ENCODE measurements at regions not wholly inside any gene's neighbourhood (a gene's known extent, or its start where the extent isn't known, plus 50 kb on each side); places are given as distances from the start of the nearest gene placed in this dataset.

GRCh38 chr4:184318852-184319251 lies 101.2 kb upstream of the ENPP6 start:
- TF ChIP-seq MAFK (IDR thresholded peaks at IDR 0.05; ENCODE audit: partially characterized antibody) (no peak), HES2 (IDR thresholded peaks at IDR 0.05) (no peak), BHLHE40 (IDR thresholded peaks at IDR 0.05; ENCODE audit: low read depth, low read length) (no peak), MAX (IDR thresholded peaks at IDR 0.05) (no peak), JUNB (IDR thresholded peaks at IDR 0.05) (no peak), ESRRA (IDR thresholded peaks at IDR 0.05; ENCODE audit: borderline replicate concordance, low read length) (no peak), ZNF302 (CRISPR knock-in tag; IDR thresholded peaks at IDR 0.05) (no peak)
- no peaks in the 10 kb centered on the region for H3K9me3 ChIP-seq
- no peak overlapping the region for H3K27ac ChIP-seq
- FAIRE-seq, result no peak
- WGBS (ENCODE audit: missing lambda C conversion rate), result 67% methylated on average over 8 of the region's 8 CpGs
- no peak for ATAC-seq
- CTCF ChIA-PET, result no interaction called here
- no peaks in the 10 kb centered on the region for H3K4me1 ChIP-seq
- no peak overlapping the region for H3K4me3 ChIP-seq
- no peak overlapping the region for H3K4me2 ChIP-seq
- no peak for DNase-seq (ENCODE audit: low read depth in 1 of 2, low spot score in 1 of 2)
- POLR2A ChIA-PET, result no interaction called here

GRCh38 chr4:184317234-184317918 lies 99.7 kb upstream of the ENPP6 start:
- CTCF ChIA-PET, result interaction anchor here (0.6 kb wide), 1 partner anchor 903 kb away, joined by 3 read pairs; no protein-coding TSS in a partner anchor
- no peak for ATAC-seq

GRCh38 chr4:184316821-184317220 lies 99.1 kb upstream of the ENPP6 start:
- 79% methylated on average over 10 of the region's 10 CpGs for WGBS (ENCODE audit: missing lambda C conversion rate)
- TF ChIP-seq EP300 (IDR thresholded peaks at IDR 0.05), result no peak
- TF ChIP-seq RARB (CRISPR knock-in tag; IDR thresholded peaks at IDR 0.05), result no peak
- no peak for TF ChIP-seq HOXA7 (CRISPR knock-in tag; IDR thresholded peaks at IDR 0.05)
- no peak for TF ChIP-seq CEBPB (IDR thresholded peaks at IDR 0.05)
- no peak for TF ChIP-seq SREBF2 (IDR thresholded peaks at IDR 0.05)
- no peak for TF ChIP-seq TFCP2L1 (CRISPR knock-in tag; IDR thresholded peaks at IDR 0.05)
- H3K4me3 ChIP-seq, result no peak overlapping the region
- no peak overlapping the region for H3K4me2 ChIP-seq
- H3K27ac ChIP-seq, result no peak overlapping the region
- H3K4me1 ChIP-seq, result no peaks in the 10 kb centered on the region
- ChIA-PET POLR2A (no interaction called here), CTCF (interaction anchor here (0.6 kb wide), 1 partner anchor 903 kb away, joined by 3 read pairs; no protein-coding TSS in a partner anchor)
- H3K9me3 ChIP-seq, result no peaks in the 10 kb centered on the region
- DNase-seq (ENCODE audit: low read depth in 1 of 2, low spot score in 1 of 2) (no peak), ATAC-seq (no peak), FAIRE-seq (no peak)

More at GRCh38 chr4:184317234-184317918, 99.7 kb upstream of the ENPP6 start:
- no peak overlapping the region for H3K27ac ChIP-seq
- no peak for DNase-seq (ENCODE audit: low read depth in 1 of 2, low spot score in 1 of 2)
- no peaks in the 10 kb centered on the region for H3K4me1 ChIP-seq
- 84% methylated on average over 9 of the region's 14 CpGs for WGBS (ENCODE audit: missing lambda C conversion rate)
- no peaks in the 10 kb centered on the region for H3K9me3 ChIP-seq
- H3K4me2 ChIP-seq, result no peak overlapping the region
- no peak overlapping the region for H3K4me3 ChIP-seq
- POLR2A ChIA-PET, result no interaction called here
- no peak for FAIRE-seq
- no peak for TF ChIP-seq FOSB (CRISPR knock-in tag; IDR thresholded peaks at IDR 0.05)
- TF ChIP-seq EP300 (IDR thresholded peaks at IDR 0.05), result no peak
- no peak for TF ChIP-seq USF2 (IDR thresholded peaks at IDR 0.05)
- TF ChIP-seq RAD21 (conservative IDR thresholded peaks at IDR 0.05 in 1 of 2, IDR thresholded peaks at IDR 0.05 in 1 of 2), result no peak
- TF ChIP-seq MAX (IDR thresholded peaks at IDR 0.05), result no peak
- TF ChIP-seq ATOH8 (CRISPR knock-in tag; IDR thresholded peaks at IDR 0.05; ENCODE audit: low read depth), result no peak
- no peak for TF ChIP-seq NFE2L2 (conservative IDR thresholded peaks at IDR 0.05; ENCODE audit: low read length)
- TF ChIP-seq FOSL2 (IDR thresholded peaks at IDR 0.05), result no peak
- TF ChIP-seq FOSL2 (CRISPR knock-in tag; IDR thresholded peaks at IDR 0.05), result no peak
- TF ChIP-seq RFX5 (IDR thresholded peaks at IDR 0.05), result no peak
- TF ChIP-seq CBX2 (IDR thresholded peaks at IDR 0.05; ENCODE audit: borderline replicate concordance, low read depth), result no peak
- TF ChIP-seq RCOR1 (IDR thresholded peaks at IDR 0.05; ENCODE audit: low read depth, low read length), result no peak
- TF ChIP-seq BHLHE40 (IDR thresholded peaks at IDR 0.05; ENCODE audit: low read depth, low read length), result no peak

Measured in A549 (cell line).